A549 (cell line): ENCODE measurements at regions not wholly inside any gene's neighbourhood (a gene's known extent, or its start where the extent isn't known, plus 50 kb on each side); places are given as distances from the start of the nearest gene placed in this dataset.

Experiments
- ATAC-seq, 2 experiments: fragments of 200-7000 bp in 1 of 2; fragments of >200 bp in 1 of 2; cut with Nextera tagmentation in 1 of 2; cut with Tn5 transposase in 1 of 2; 3 replicates each; pipeline versions ENCODE4 v1.8.0 to v1.9.1; 2018 to 2020; ENCODE audit warnings: mild to moderate bottlenecking in 1 of 2, moderate library complexity in 1 of 2
- CTCF ChIA-PET: fragments of 300-600 bp; sonication (Branson Sonifier 250); formaldehyde crosslinking; extraction: SDS; loops from one replicate; lab custom pipeline; 2021; ENCODE audit warnings: antibody characterized with exemption, inconsistent platforms; lab: Yijun Ruan, JAX
- POLR2A ChIA-PET: fragments of 350-600 bp; formaldehyde crosslinking; extraction: SDS; loops from one replicate; lab custom pipeline; 2021; ENCODE audit warnings: antibody characterized with exemption, inconsistent platforms; lab: Yijun Ruan, JAX
- DNase-seq, 2 experiments: peaks; one replicate each; pipeline versions ENCODE4 v3.0.0 to v3.0.0-alpha.2; 2011 to 2016; ENCODE audit warnings: low read depth in 1 of 2, low spot score in 1 of 2
- FAIRE-seq: peaks from 2 replicates; lab custom pipeline; 2011; peaks lifted over from hg19 to GRCh38; lab: Jason Lieb, UNC
- H3K27ac ChIP-seq, 2 experiments: fragments of >200 bp; sonication (Bioruptor Twin); formaldehyde crosslinking; 3 replicates each; pipeline ENCODE4 v1.5.1; 2016 to 2017
- H3K4me1 ChIP-seq: fragments of >200 bp; sonication (Bioruptor Twin); formaldehyde crosslinking; 3 replicates; pipeline ENCODE4 v1.6.1; 2016
- H3K4me2 ChIP-seq: fragments of >200 bp; sonication (Bioruptor Twin); formaldehyde crosslinking; 3 replicates; pipeline ENCODE4 v1.6.1; 2016
- H3K4me3 ChIP-seq: fragments of >200 bp; sonication (Bioruptor Twin); formaldehyde crosslinking; 3 replicates; pipeline ENCODE4 v1.5.1; 2016
- H3K9me3 ChIP-seq: fragments of >200 bp; sonication (Bioruptor Twin); formaldehyde crosslinking; 3 replicates; pipeline ENCODE4 v1.6.1; 2016
- CBX8 ChIP-seq: fragments of 200-600 bp; sonication (generic); IDR thresholded peaks from 2 replicates; pipeline ENCODE4 v1.6.1; 2016
- HOXB5 ChIP-seq: fragments of 250-450 bp; sonication (Bioruptor Pico); IDR thresholded peaks from 2 replicates; pipeline ENCODE4 v1.5.0; 2020; ENCODE audit warnings: mild to moderate bottlenecking, moderate library complexity
- KDM5A ChIP-seq: fragments of 200-600 bp; sonication (generic); IDR thresholded peaks from 2 replicates; pipeline ENCODE4 v1.6.1; 2016; ENCODE audit warnings: antibody characterized with exemption, mild to moderate bottlenecking
- MYC ChIP-seq: IDR thresholded peaks from 2 replicates; pipeline ENCODE4 v1.6.1; 2012; ENCODE audit warnings: mild to moderate bottlenecking, inconsistent platforms, low read length, improper control_type of control experiment, borderline replicate concordance
- NFE2L2 ChIP-seq: fragments of 150-350 bp; conservative IDR thresholded peaks from 2 replicates; pipeline ENCODE4 v1.6.1; 2014; ENCODE audit warnings: low read length
- NPAS2 ChIP-seq: fragments of 250-450 bp; sonication (Bioruptor Pico); IDR thresholded peaks from 2 replicates; pipeline ENCODE4 v1.8.0; 2022; ENCODE audit warnings: mild to moderate bottlenecking, moderate library complexity, borderline replicate concordance
- RCOR1 ChIP-seq: fragments of 150-350 bp; IDR thresholded peaks from 2 replicates; pipeline ENCODE4 v1.6.1; 2014; ENCODE audit warnings: antibody characterized with exemption, low read length, low read depth
- RNF2 ChIP-seq: fragments of 200-600 bp; sonication (generic); IDR thresholded peaks from 2 replicates; pipeline ENCODE4 v1.6.1; 2016; ENCODE audit warnings: low read depth, mild to moderate bottlenecking, antibody characterized with exemption, moderate library complexity, borderline replicate concordance
- SMC3 ChIP-seq: fragments of >200 bp; sonication (Bioruptor Twin); formaldehyde crosslinking; IDR thresholded peaks from 3 replicates; pipeline ENCODE4 v1.6.1; 2018; ENCODE audit warnings: inconsistent platforms
- TFCP2L1 ChIP-seq: fragments of 250-450 bp; sonication (Bioruptor Pico); IDR thresholded peaks from 2 replicates; pipeline ENCODE4 v1.5.0; 2021; ENCODE audit warnings: mild to moderate bottlenecking
- ZC3H11A ChIP-seq: fragments of 450-650 bp; IDR thresholded peaks from 2 replicates; pipeline ENCODE4 v1.6.1; 2014; ENCODE audit warnings: antibody characterized with exemption, mild to moderate bottlenecking
- WGBS: methylation state at CpG from one replicate; pipeline ENCODE4 v1.1.6; 2017; ENCODE audit errors: missing lambda C conversion rate; 5-methylcytosine and 5-hydroxymethylcytosine counted together
- TF ChIP-seq, protein P1 (sequence below): fragments of >200 bp; sonication (Bioruptor Twin); formaldehyde crosslinking; IDR thresholded peaks from 2 replicates; pipeline ENCODE4 v1.6.1; 2016
- TF ChIP-seq, protein P2 (sequence below): fragments of 250-450 bp; sonication (Bioruptor Pico); IDR thresholded peaks from 2 replicates; pipeline ENCODE4 v1.5.0; 2021; ENCODE audit warnings: mild to moderate bottlenecking, moderate library complexity, borderline replicate concordance
- TF ChIP-seq, protein P3 (sequence below): fragments of 250-450 bp; sonication (Bioruptor Pico); IDR thresholded peaks from 2 replicates; pipeline ENCODE4 v1.5.0; 2020; ENCODE audit warnings: low read depth, mild to moderate bottlenecking, moderate library complexity
- TF ChIP-seq, protein P4 (sequence below): fragments of >200 bp; sonication (Bioruptor Twin); formaldehyde crosslinking; IDR thresholded peaks from 3 replicates; pipeline ENCODE4 v1.5.1; 2016
- TF ChIP-seq, protein P5 (sequence below): fragments of >200 bp; sonication (Bioruptor Twin); formaldehyde crosslinking; IDR thresholded peaks from 3 replicates; pipeline ENCODE4 v1.6.1; 2016
- TF ChIP-seq, protein P6 (sequence below): IDR thresholded peaks from 2 replicates; pipeline ENCODE4 v1.6.1; 2012; ENCODE audit warnings: low read depth, borderline replicate concordance

DNA sequence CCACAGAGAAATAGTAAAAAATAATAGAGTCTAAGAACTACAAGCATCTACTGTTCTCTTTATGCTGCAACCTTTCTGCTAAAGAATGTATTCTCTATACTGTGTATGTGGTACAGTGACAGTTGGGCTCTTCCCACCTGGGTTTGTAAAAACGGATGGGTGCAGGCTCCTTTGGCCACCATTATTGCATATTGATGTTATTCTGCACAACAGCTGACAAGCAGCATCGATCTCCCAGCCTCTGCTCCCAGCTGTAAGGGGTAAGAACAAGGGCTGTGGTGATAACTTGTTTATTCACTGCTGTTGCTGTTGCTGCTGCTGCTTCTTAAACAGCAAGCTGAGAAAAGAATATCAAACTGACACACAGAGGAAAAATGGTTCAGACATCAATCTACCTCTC, 56.1 kb downstream of the KCNRG start:
- CTCF ChIA-PET, result interaction anchor here (1.1 kb wide), 1 partner anchor 75 kb away, joined by 3 read pairs; the partner anchor contains the start of gene TRIM13
- H3K4me1 ChIP-seq, result peaks cover 79% of the 10 kb centered on the region
- DNase-seq (no peak), FAIRE-seq (no peak), ATAC-seq (no peak)
- POLR2A ChIA-PET, result interaction anchor here (1.4 to 2.2 kb wide), 2 partner anchors 9 to 74 kb away, joined by 5 to 10 read pairs; partner anchors contain the start of gene TRIM13
- peak overlapping the region; percentile 25 to 31; a peak in 3 of 6 replicates for H3K27ac ChIP-seq
- peak overlapping the region; percentile 66 for H3K4me2 ChIP-seq
- WGBS, result 10% methylated on average over 2 of the region's 2 CpGs
- TF ChIP-seq, protein P1, sequence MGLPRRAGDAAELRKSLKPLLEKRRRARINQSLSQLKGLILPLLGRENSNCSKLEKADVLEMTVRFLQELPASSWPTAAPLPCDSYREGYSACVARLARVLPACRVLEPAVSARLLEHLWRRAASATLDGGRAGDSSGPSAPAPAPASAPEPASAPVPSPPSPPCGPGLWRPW, result no peak
- TF ChIP-seq NPAS2 (no peak), TFCP2L1 (CRISPR knock-in tag) (no peak), RNF2 (no peak), HOXB5 (CRISPR knock-in tag) (no peak), NFE2L2 (no peak), MYC (no peak), ZC3H11A (no peak), RCOR1 (no peak), CBX8 (no peak)
- TF ChIP-seq, protein P2, sequence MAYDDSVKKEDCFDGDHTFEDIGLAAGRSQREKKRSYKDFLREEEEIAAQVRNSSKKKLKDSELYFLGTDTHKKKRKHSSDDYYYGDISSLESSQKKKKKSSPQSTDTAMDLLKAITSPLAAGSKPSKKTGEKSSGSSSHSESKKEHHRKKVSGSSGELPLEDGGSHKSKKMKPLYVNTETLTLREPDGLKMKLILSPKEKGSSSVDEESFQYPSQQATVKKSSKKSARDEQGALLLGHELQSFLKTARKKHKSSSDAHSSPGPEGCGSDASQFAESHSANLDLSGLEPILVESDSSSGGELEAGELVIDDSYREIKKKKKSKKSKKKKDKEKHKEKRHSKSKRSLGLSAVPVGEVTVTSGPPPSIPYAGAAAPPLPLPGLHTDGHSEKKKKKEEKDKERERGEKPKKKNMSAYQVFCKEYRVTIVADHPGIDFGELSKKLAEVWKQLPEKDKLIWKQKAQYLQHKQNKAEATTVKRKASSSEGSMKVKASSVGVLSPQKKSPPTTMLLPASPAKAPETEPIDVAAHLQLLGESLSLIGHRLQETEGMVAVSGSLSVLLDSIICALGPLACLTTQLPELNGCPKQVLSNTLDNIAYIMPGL, result no peak
- TF ChIP-seq, protein P3, sequence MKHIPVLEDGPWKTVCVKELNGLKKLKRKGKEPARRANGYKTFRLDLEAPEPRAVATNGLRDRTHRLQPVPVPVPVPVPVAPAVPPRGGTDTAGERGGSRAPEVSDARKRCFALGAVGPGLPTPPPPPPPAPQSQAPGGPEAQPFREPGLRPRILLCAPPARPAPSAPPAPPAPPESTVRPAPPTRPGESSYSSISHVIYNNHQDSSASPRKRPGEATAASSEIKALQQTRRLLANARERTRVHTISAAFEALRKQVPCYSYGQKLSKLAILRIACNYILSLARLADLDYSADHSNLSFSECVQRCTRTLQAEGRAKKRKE (CRISPR knock-in tag), result no peak
- TF ChIP-seq, protein P4, sequence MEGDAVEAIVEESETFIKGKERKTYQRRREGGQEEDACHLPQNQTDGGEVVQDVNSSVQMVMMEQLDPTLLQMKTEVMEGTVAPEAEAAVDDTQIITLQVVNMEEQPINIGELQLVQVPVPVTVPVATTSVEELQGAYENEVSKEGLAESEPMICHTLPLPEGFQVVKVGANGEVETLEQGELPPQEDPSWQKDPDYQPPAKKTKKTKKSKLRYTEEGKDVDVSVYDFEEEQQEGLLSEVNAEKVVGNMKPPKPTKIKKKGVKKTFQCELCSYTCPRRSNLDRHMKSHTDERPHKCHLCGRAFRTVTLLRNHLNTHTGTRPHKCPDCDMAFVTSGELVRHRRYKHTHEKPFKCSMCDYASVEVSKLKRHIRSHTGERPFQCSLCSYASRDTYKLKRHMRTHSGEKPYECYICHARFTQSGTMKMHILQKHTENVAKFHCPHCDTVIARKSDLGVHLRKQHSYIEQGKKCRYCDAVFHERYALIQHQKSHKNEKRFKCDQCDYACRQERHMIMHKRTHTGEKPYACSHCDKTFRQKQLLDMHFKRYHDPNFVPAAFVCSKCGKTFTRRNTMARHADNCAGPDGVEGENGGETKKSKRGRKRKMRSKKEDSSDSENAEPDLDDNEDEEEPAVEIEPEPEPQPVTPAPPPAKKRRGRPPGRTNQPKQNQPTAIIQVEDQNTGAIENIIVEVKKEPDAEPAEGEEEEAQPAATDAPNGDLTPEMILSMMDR, result no peak
- no peak overlapping the region for H3K4me3 ChIP-seq
- H3K9me3 ChIP-seq, result no peaks in the 10 kb centered on the region

DNA sequence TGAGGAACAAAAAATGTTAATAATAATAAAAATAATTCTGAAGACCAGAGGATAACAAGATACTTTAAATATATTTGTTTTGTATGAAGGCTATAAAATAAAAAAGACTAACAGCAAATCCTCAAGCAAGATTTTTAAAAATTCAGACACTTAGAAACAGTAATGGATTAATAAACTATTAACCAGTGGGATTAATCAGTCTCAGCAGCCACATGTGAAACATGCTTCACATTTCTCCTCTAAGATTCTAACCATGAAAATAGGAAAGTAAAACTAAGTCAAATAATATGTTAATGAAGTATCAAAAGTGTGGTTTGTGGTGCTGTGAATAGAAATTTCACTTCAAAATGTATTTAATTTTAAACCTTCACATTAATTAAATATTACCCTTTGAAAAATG, 57.4 kb downstream of the KCNRG start:
- ATAC-seq, result no peak
- Histone ChIP-seq H3K27ac (peak overlapping the region in 1 of 2 experiments; percentile 50; a peak in 2 of 6 replicates), H3K9me3 (no peaks in the 10 kb centered on the region), H3K4me2 (peak overlapping the region; percentile 66), H3K4me1 (peaks cover 92% of the 10 kb centered on the region), H3K4me3 (no peak overlapping the region)
- ChIA-PET POLR2A (interaction anchor here (2.2 kb wide), 1 partner anchor 8 kb away, joined by 10 read pairs; no protein-coding TSS in a partner anchor), CTCF (no interaction called here)
- FAIRE-seq, result no peak
- TF ChIP-seq, protein P1, result no peak
- no peak for TF ChIP-seq SMC3
- no peak for TF ChIP-seq KDM5A
- TF ChIP-seq HOXB5 (CRISPR knock-in tag), result no peak
- TF ChIP-seq, protein P5, sequence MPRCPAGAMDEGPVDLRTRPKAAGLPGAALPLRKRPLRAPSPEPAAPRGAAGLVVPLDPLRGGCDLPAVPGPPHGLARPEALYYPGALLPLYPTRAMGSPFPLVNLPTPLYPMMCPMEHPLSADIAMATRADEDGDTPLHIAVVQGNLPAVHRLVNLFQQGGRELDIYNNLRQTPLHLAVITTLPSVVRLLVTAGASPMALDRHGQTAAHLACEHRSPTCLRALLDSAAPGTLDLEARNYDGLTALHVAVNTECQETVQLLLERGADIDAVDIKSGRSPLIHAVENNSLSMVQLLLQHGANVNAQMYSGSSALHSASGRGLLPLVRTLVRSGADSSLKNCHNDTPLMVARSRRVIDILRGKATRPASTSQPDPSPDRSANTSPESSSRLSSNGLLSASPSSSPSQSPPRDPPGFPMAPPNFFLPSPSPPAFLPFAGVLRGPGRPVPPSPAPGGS, result no peak
- TF ChIP-seq, protein P6, sequence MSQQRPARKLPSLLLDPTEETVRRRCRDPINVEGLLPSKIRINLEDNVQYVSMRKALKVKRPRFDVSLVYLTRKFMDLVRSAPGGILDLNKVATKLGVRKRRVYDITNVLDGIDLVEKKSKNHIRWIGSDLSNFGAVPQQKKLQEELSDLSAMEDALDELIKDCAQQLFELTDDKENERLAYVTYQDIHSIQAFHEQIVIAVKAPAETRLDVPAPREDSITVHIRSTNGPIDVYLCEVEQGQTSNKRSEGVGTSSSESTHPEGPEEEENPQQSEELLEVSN, result no peak
- no peak for DNase-seq
